ENCODE measurements at regions not wholly inside any gene's neighbourhood (a gene's known extent, or its start where the extent isn't known, plus 50 kb on each side); places are given as distances from the start of the nearest gene placed in this dataset.

GRCh38 chr1:57605933-57606332, 182.1 kb upstream of the DAB1 start:
- TF ChIP-seq, protein P1, sequence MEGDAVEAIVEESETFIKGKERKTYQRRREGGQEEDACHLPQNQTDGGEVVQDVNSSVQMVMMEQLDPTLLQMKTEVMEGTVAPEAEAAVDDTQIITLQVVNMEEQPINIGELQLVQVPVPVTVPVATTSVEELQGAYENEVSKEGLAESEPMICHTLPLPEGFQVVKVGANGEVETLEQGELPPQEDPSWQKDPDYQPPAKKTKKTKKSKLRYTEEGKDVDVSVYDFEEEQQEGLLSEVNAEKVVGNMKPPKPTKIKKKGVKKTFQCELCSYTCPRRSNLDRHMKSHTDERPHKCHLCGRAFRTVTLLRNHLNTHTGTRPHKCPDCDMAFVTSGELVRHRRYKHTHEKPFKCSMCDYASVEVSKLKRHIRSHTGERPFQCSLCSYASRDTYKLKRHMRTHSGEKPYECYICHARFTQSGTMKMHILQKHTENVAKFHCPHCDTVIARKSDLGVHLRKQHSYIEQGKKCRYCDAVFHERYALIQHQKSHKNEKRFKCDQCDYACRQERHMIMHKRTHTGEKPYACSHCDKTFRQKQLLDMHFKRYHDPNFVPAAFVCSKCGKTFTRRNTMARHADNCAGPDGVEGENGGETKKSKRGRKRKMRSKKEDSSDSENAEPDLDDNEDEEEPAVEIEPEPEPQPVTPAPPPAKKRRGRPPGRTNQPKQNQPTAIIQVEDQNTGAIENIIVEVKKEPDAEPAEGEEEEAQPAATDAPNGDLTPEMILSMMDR (IDR thresholded peaks at IDR 0.05) = no peak
- TF ChIP-seq POLR2A (IDR thresholded peaks at IDR 0.05) = no peak
